Activated CD8-positive, alpha-beta memory T cell treated with anti-CD3 and anti-CD28 coated beads, Interleukin-2, amount 50 U/mL, for 4 hours (primary cell): ENCODE measurements at regions not wholly inside any gene's neighbourhood (a gene's known extent, or its start where the extent isn't known, plus 50 kb on each side); places are given as distances from the start of the nearest gene placed in this dataset.

ENCODE experiments used
- DNase-seq: peaks from one replicate; pipeline ENCODE4 v3.0.0-alpha.2; 2020

- DNase-seq, result no peak
Observed at GRCh38 chr4:177574446-177574845, 132.2 kb upstream of the AGA start.

GRCh38 chr4:177579649-177580048, 137.4 kb upstream of the AGA start:
- no peak for DNase-seq

GRCh38 chr4:177582992-177583391, 140.8 kb upstream of the AGA start:
- DNase-seq, result no peak

- DNase-seq, result no peak
Observed at GRCh38 chr4:177587989-177588388, 145.8 kb upstream of the AGA start.

- DNase-seq, result no peak
Observed at GRCh38 chr4:177595386-177595785, 153.1 kb upstream of the AGA start.

GRCh38 chr4:177596035-177596434, 153.8 kb upstream of the AGA start:
- no peak for DNase-seq

- DNase-seq, result no peak
Observed at GRCh38 chr4:177596991-177597390, 154.8 kb upstream of the AGA start.

GRCh38 chr4:177605252-177605651, 163.0 kb upstream of the AGA start:
- no peak for DNase-seq

GRCh38 chr4:177607111-177607573, 164.9 kb upstream of the AGA start:
- no peak for DNase-seq

GRCh38 chr4:177611974-177612664, 169.9 kb upstream of the AGA start:
- no peak for DNase-seq

GRCh38 chr4:177612684-177613083, 170.4 kb upstream of the AGA start:
- no peak for DNase-seq

- no peak for DNase-seq
Observed at GRCh38 chr4:177632481-177632880, 190.2 kb upstream of the AGA start.

GRCh38 chr4:177638871-177639270, 196.6 kb upstream of the AGA start:
- no peak for DNase-seq

GRCh38 chr4:177640864-177641263, 198.6 kb upstream of the AGA start:
- no peak for DNase-seq

GRCh38 chr4:177660223-177660622, 218.0 kb upstream of the AGA start:
- no peak for DNase-seq

GRCh38 chr4:177667687-177668086, 225.4 kb upstream of the AGA start:
- no peak for DNase-seq

- DNase-seq, result no peak
Observed at GRCh38 chr4:177671387-177671786, 229.2 kb upstream of the AGA start.

GRCh38 chr4:177671845-177672244, 229.6 kb upstream of the AGA start:
- no peak for DNase-seq

- DNase-seq, result no peak
Observed at GRCh38 chr4:177673985-177674489, 231.8 kb upstream of the AGA start.

- no peak for DNase-seq
Observed at GRCh38 chr4:177680308-177680707, 238.1 kb upstream of the AGA start.

- no peak for DNase-seq
Observed at GRCh38 chr4:177681902-177682301, 239.7 kb upstream of the AGA start.

GRCh38 chr4:177687117-177687516, 244.9 kb upstream of the AGA start:
- DNase-seq, result no peak

- no peak for DNase-seq
Observed at GRCh38 chr4:177692907-177693306, 250.7 kb upstream of the AGA start.

GRCh38 chr4:177696438-177696966, 254.3 kb upstream of the AGA start:
- no peak for DNase-seq
